ENCODE measurements at regions not wholly inside any gene's neighbourhood (a gene's known extent, or its start where the extent isn't known, plus 50 kb on each side); places are given as distances from the start of the nearest gene placed in this dataset.
A peak's percentile ranks its signal among the peaks of the same experiment; 100 is the strongest.

- TF ChIP-seq ZNF462 (CRISPR knock-in tag; IDR thresholded peaks at IDR 0.05): no peak
Observed at GRCh38 chr7:49010717-49011116, 86.4 kb downstream of the CDC14C start (continued).

GRCh38 chr7:49014870-49015269 is 90.5 kb downstream of the CDC14C start:
- Mint-ChIP-seq H3K27ac (no peak overlapping the region), H3K27me3 (ENCODE audit: insufficient read depth, low read depth, poor library complexity) (peaks cover 2% of the 10 kb centered on the region), H3K4me3 (no peak overlapping the region), H3K4me1 (peaks cover 11% of the 10 kb centered on the region), H3K9me3 (peaks cover 39% of the 10 kb centered on the region), H3K36me3 (ENCODE audit: low read depth) (peaks cover 48% of the 10 kb centered on the region)
- Histone ChIP-seq H3K27me3 (ENCODE audit: insufficient read depth) (no peaks in the 10 kb centered on the region), H3K36me3 (ENCODE audit: insufficient read depth) (peaks cover 4% of the 10 kb centered on the region; the same call in 1 of the 2 replicates), H3K4me1 (ENCODE audit: insufficient read depth) (no peaks in the 10 kb centered on the region), H3K27ac (ENCODE audit: low read depth) (no peak overlapping the region; the same call in 1 of the 2 replicates), H3K79me2 (replicated peaks; ENCODE audit: insufficient read depth) (no peaks in the 10 kb centered on the region), H2AFZ (no peak overlapping the region), H3K4me2 (no peak overlapping the region), H3K9me2 (ENCODE audit: insufficient read depth) (peaks cover 3% of the 10 kb centered on the region; the same call in 1 of the 2 replicates), H4K20me1 (replicated peaks; ENCODE audit: insufficient read depth) (no peaks in the 10 kb centered on the region), H3K4me3 (no peak overlapping the region), H3F3A (replicated peaks; ENCODE audit: low read depth) (no peaks in the 10 kb centered on the region)
- ATAC-seq (no peak), DNase-seq (ENCODE audit: low spot score) (peak; percentile 30)
- no peak for TF ChIP-seq ZNF114 (CRISPR knock-in tag; IDR thresholded peaks at IDR 0.05)
- TF ChIP-seq REST (IDR thresholded peaks at IDR 0.05; ENCODE audit: unreplicated experiment): no peak

All from GM23338 (cell line).